GM13977 (cell line): ENCODE measurements at regions not wholly inside any gene's neighbourhood (a gene's known extent, or its start where the extent isn't known, plus 50 kb on each side); places are given as distances from the start of the nearest gene placed in this dataset.

Experiments
- DNase-seq: peaks from one replicate; pipeline ENCODE4 v3.0.0; 2012; ENCODE audit warnings: low spot score
- CTCF ChIP-seq: IDR thresholded peaks from 2 replicates; pipeline ENCODE4 v1.5.1; 2012; ENCODE audit warnings: mild to moderate bottlenecking, control low read depth; ENCODE audit not compliant: insufficient read depth; ENCODE audit errors: extremely low read depth, missing control alignments
- in situ Hi-C: fragments of 300-500 bp; cut with MboI; formaldehyde crosslinking; loops from one replicate; pipeline ENCODE4 v1.12.0; 2022; ENCODE audit warnings: low sequenced_read_pairs, low pct_unique_long_range_greater_than_20kb, mixed read lengths, inconsistent platforms; ENCODE audit not compliant: unreplicated experiment

- no peak for DNase-seq
- in situ Hi-C loops, result no loop called here
- TF ChIP-seq CTCF, result no peak
Observed at GRCh38 chr14:30159374-30159773, 231.7 kb upstream of the PRKD1 start.

- DNase-seq, result no peak
- in situ Hi-C loops, result no loop called here
- TF ChIP-seq CTCF, result no peak
Observed at GRCh38 chr14:30160608-30161007, 233.0 kb upstream of the PRKD1 start.

GRCh38 chr14:30162066-30162465, 234.4 kb upstream of the PRKD1 start:
- no peak for TF ChIP-seq CTCF
- DNase-seq, result no peak
- in situ Hi-C loops, result no loop called here

- no peak for DNase-seq
- in situ Hi-C loops, result no loop called here
- TF ChIP-seq CTCF, result no peak
Observed at GRCh38 chr14:30165255-30165654, 237.6 kb upstream of the PRKD1 start.

- TF ChIP-seq CTCF, result no peak
- in situ Hi-C loops, result no loop called here
- no peak for DNase-seq
Observed at GRCh38 chr14:30177781-30178180, 250.1 kb upstream of the PRKD1 start.

GRCh38 chr14:30179381-30180130, 251.9 kb upstream of the PRKD1 start:
- in situ Hi-C loops, result no loop called here
- TF ChIP-seq CTCF, result no peak
- no peak for DNase-seq
